IMR-90 (cell line): ENCODE measurements at regions not wholly inside any gene's neighbourhood (a gene's known extent, or its start where the extent isn't known, plus 50 kb on each side); places are given as distances from the start of the nearest gene placed in this dataset.

ENCODE experiments used
- ATAC-seq: fragments of 200-7000 bp; cut with Tn5 transposase; 2 replicates; pipeline ENCODE4 v1.9.1; 2020; ENCODE audit warnings: low read depth, mild to moderate bottlenecking, moderate library complexity
- BruUV-seq: library from RNA; stranded (reverse); fragments of 400-500 nt; replicated peaks from 2 replicates; lab custom pipeline; 2021; lab: Mats Ljungman, UMichigan
- CTCF ChIA-PET: fragments of 300-600 bp; formaldehyde crosslinking; extraction: SDS; loops from one replicate; lab custom pipeline; 2021; ENCODE audit warnings: antibody characterized with exemption; lab: Yijun Ruan, JAX
- POLR2A ChIA-PET: fragments of 300-600 bp; sonication (Branson Sonifier 250); formaldehyde crosslinking; loops from one replicate; lab custom pipeline; 2022; ENCODE audit warnings: antibody characterized with exemption; ENCODE audit not compliant: unreplicated experiment; lab: Charles Lee
- DNase-seq: peaks from one replicate; pipeline ENCODE4 v3.0.0; 2013
- H2AFZ ChIP-seq: replicated peaks from 2 replicates; pipeline ENCODE3; 2013; ENCODE audit warnings: low read length, mild to moderate bottlenecking; ENCODE audit not compliant: poor library complexity
- H2AK5ac ChIP-seq: 2 replicates; pipeline ENCODE4 v1.6.1; 2013; ENCODE audit warnings: low read depth, low read length, inconsistent platforms
- H2AK9ac ChIP-seq: replicated peaks from 2 replicates; pipeline ENCODE3; 2013; ENCODE audit warnings: mild to moderate bottlenecking, low read depth, low read length, moderate library complexity; ENCODE audit not compliant: poor library complexity
- H2BK120ac ChIP-seq: 2 replicates; pipeline ENCODE4 v1.6.1; 2013; ENCODE audit warnings: low read depth, low read length, inconsistent platforms
- H2BK15ac ChIP-seq: 3 replicates; pipeline ENCODE4 v1.6.1; 2013; ENCODE audit warnings: low read depth, low read length, inconsistent platforms
- H2BK20ac ChIP-seq: 2 replicates; pipeline ENCODE4 v1.6.1; 2013; ENCODE audit warnings: low read depth, mild to moderate bottlenecking, inconsistent platforms, low read length, moderate library complexity
- H2BK5ac ChIP-seq: 2 replicates; pipeline ENCODE4 v1.6.1; 2013; ENCODE audit warnings: mild to moderate bottlenecking, low read depth, low read length, inconsistent platforms; ENCODE audit not compliant: poor library complexity, severe bottlenecking
- H3K14ac ChIP-seq: replicated peaks from 2 replicates; pipeline ENCODE4 v1.6.1; 2013; ENCODE audit warnings: low read depth, low read length, inconsistent platforms
- H3K18ac ChIP-seq: 2 replicates; pipeline ENCODE4 v1.6.1; 2013; ENCODE audit warnings: low read depth, low read length, control low read depth
- H3K23ac ChIP-seq: 2 replicates; pipeline ENCODE4 v1.6.1; 2013; ENCODE audit warnings: low read depth, low read length, inconsistent platforms
- H3K27ac ChIP-seq: 2 replicates; pipeline ENCODE4 v1.5.1; 2013; ENCODE audit warnings: mild to moderate bottlenecking, control low read depth, low read length; ENCODE audit not compliant: insufficient read depth
- H3K27me3 ChIP-seq: 2 replicates; pipeline ENCODE4 v1.6.1; 2013; ENCODE audit warnings: low read length; ENCODE audit not compliant: control insufficient read depth, insufficient read depth
- H3K36me3 ChIP-seq: 2 replicates; pipeline ENCODE4 v1.6.1; 2013; ENCODE audit warnings: low read length, mixed read lengths; ENCODE audit not compliant: control insufficient read depth, insufficient read depth
- H3K4ac ChIP-seq: 2 replicates; pipeline ENCODE4 v1.6.1; 2013; ENCODE audit warnings: low read depth, low read length, inconsistent platforms
- H3K4me1 ChIP-seq: 2 replicates; pipeline ENCODE4 v1.6.1; 2013; ENCODE audit warnings: low read length, mixed read lengths; ENCODE audit not compliant: control insufficient read depth, insufficient read depth
- H3K4me2 ChIP-seq: 2 replicates; pipeline ENCODE4 v1.6.1; 2013; ENCODE audit warnings: low read depth, mild to moderate bottlenecking, control low read depth, low read length, moderate library complexity
- H3K4me3 ChIP-seq: 2 replicates; pipeline ENCODE4 v1.5.1; 2013; ENCODE audit warnings: low read depth, mild to moderate bottlenecking, control low read depth, low read length, moderate library complexity; ENCODE audit not compliant: insufficient read depth
- H3K56ac ChIP-seq: 2 replicates; pipeline ENCODE4 v1.6.1; 2013; ENCODE audit warnings: low read length, inconsistent platforms; ENCODE audit not compliant: insufficient read depth; ENCODE audit errors: extremely low read depth
- H3K79me1 ChIP-seq, 2 experiments: 2 replicates each; pipeline ENCODE4 v1.6.1; 2013; ENCODE audit warnings: low read length in 2 of 2, inconsistent platforms in 1 of 2, low read depth in 1 of 2
- H3K9ac ChIP-seq: 2 replicates; pipeline ENCODE4 v1.6.1; 2013; ENCODE audit warnings: low read depth, low read length, control low read depth
- H3K9me1 ChIP-seq: 2 replicates; pipeline ENCODE4 v1.6.1; 2013; ENCODE audit warnings: low read length, inconsistent platforms; ENCODE audit not compliant: insufficient read depth
- H3K9me3 ChIP-seq: 2 replicates; pipeline ENCODE4 v1.6.1; 2013; ENCODE audit warnings: low read length; ENCODE audit not compliant: control insufficient read depth, insufficient read depth
- H4K20me1 ChIP-seq: 2 replicates; pipeline ENCODE4 v1.6.1; 2013; ENCODE audit warnings: low read length, inconsistent platforms; ENCODE audit not compliant: insufficient read depth
- H4K5ac ChIP-seq: 2 replicates; pipeline ENCODE4 v1.6.1; 2013; ENCODE audit warnings: mild to moderate bottlenecking, low read depth, low read length, control low read depth
- H4K8ac ChIP-seq, 2 experiments: 2 replicates each; pipeline ENCODE4 v1.6.1; 2013; ENCODE audit warnings: low read depth in 2 of 2, low read length in 2 of 2, control low read depth in 1 of 2, inconsistent platforms in 1 of 2
- H4K91ac ChIP-seq: 2 replicates; pipeline ENCODE4 v1.6.1; 2013; ENCODE audit warnings: low read depth, low read length, inconsistent platforms; ENCODE audit not compliant: insufficient read depth
- CEBPB ChIP-seq: IDR thresholded peaks from 2 replicates; pipeline ENCODE4 v1.6.1; 2012; ENCODE audit warnings: low read depth, low read length, improper control_type of control experiment
- CHD1 ChIP-seq: IDR thresholded peaks from 2 replicates; pipeline ENCODE4 v1.6.1; 2012; ENCODE audit warnings: low read depth, low read length, improper control_type of control experiment
- FOS ChIP-seq: fragments of 150-350 bp; IDR thresholded peaks from 2 replicates; pipeline ENCODE4 v1.6.1; 2016; ENCODE audit warnings: low read depth, low read length
- MAZ ChIP-seq: IDR thresholded peaks from 2 replicates; pipeline ENCODE4 v1.6.1; 2012; ENCODE audit warnings: low read depth, mild to moderate bottlenecking, low read length, improper control_type of control experiment, moderate library complexity, borderline replicate concordance
- MXI1 ChIP-seq: IDR thresholded peaks from 2 replicates; pipeline ENCODE4 v1.6.1; 2012; ENCODE audit warnings: low read depth, mild to moderate bottlenecking, low read length, moderate library complexity, borderline replicate concordance
- POLR2A ChIP-seq: IDR thresholded peaks from 2 replicates; pipeline ENCODE4 v1.6.1; 2012; ENCODE audit warnings: mild to moderate bottlenecking, low read depth, low read length
- RAD21 ChIP-seq: IDR thresholded peaks from 2 replicates; pipeline ENCODE4 v1.6.1; 2012; ENCODE audit warnings: low read length, improper control_type of control experiment
- RFX5 ChIP-seq: IDR thresholded peaks from 2 replicates; pipeline ENCODE4 v1.8.0; 2012; ENCODE audit warnings: low read depth, mild to moderate bottlenecking, low read length, moderate library complexity
- SMC3 ChIP-seq: fragments of 150-350 bp; IDR thresholded peaks from 2 replicates; pipeline ENCODE4 v1.6.1; 2016; ENCODE audit warnings: low read depth, mild to moderate bottlenecking, antibody characterized with exemption, low read length, moderate library complexity
- WGBS, 2 experiments: methylation state at CpG; one replicate each; pipeline versions ENCODE4 v1.1.5 to v1.1.7; 2013; ENCODE audit warnings: missing lambda C conversion rate in 2 of 2; ENCODE audit not compliant: insufficient read length in 1 of 2; ENCODE audit errors: extremely low coverage in 2 of 2; 5-methylcytosine and 5-hydroxymethylcytosine counted together
- dilution Hi-C: fragments of 300-500 bp; cut with HindIII; formaldehyde crosslinking; loops from one replicate; pipeline ENCODE4 v1.14.3; 2018; ENCODE audit warnings: low sequenced_read_pairs; ENCODE audit not compliant: unreplicated experiment
- in situ Hi-C: fragments of 300-500 bp; cut with MboI; formaldehyde crosslinking; loops from 3 replicates; pipeline ENCODE4 v1.14.3; 2019; ENCODE audit warnings: low sequenced_read_pairs, inconsistent platforms, mixed read lengths
- intact Hi-C: fragments of 100-400 bp; cut with micrococcal nuclease; formaldehyde crosslinking; loops from 2 replicates; pipeline ENCODE4 v1.10.0; 2022

- Histone ChIP-seq H4K8ac (no peak overlapping the region), H2AK5ac (no peak overlapping the region), H3K27me3 (no peaks in the 10 kb centered on the region), H3K4me1 (peaks cover 1% of the 10 kb centered on the region; the same call in 1 of the 2 replicates), H3K14ac (no peak overlapping the region), H3K79me1 (no peaks in the 10 kb centered on the region), H3K4me2 (no peak overlapping the region), H4K5ac (no peak overlapping the region), H2BK15ac (no peak overlapping the region), H3K18ac (no peak overlapping the region), H3K9me3 (no peaks in the 10 kb centered on the region), H3K4ac (no peak overlapping the region), H2AK9ac (no peak overlapping the region), H3K9me1 (no peaks in the 10 kb centered on the region), H3K56ac (no peak overlapping the region), H3K9ac (no peak overlapping the region), H2BK20ac (no peak overlapping the region), H2BK120ac (no peak overlapping the region), H3K23ac (no peak overlapping the region), H4K91ac (no peak overlapping the region), H2AFZ (no peak overlapping the region), H3K27ac (no peak overlapping the region), H2BK5ac (no peak overlapping the region), H4K20me1 (no peaks in the 10 kb centered on the region), H3K36me3 (no peaks in the 10 kb centered on the region), H3K4me3 (no peak overlapping the region)
- intact Hi-C loops: no loop called here
- in situ Hi-C loops: no loop called here
- TF ChIP-seq RFX5 (no peak), MAZ (no peak), MXI1 (no peak), RAD21 (no peak), CHD1 (no peak), CEBPB (no peak), FOS (no peak), SMC3 (no peak), POLR2A (no peak)
- dilution Hi-C loops: no loop called here
- WGBS, 2 experiments: no CpG with 5 or more reads among the region's 2 CpGs
- ATAC-seq: no peak
- ChIA-PET POLR2A (no interaction called here), CTCF (no interaction called here)
- no peak for DNase-seq
- BruUV-seq: no TSS peak
Observed at GRCh38 chr12:88951177-88951576, 370.9 kb upstream of the KITLG start.
